Choroid plexus epithelial cell (primary cell): ENCODE measurements at regions not wholly inside any gene's neighbourhood (a gene's known extent, or its start where the extent isn't known, plus 50 kb on each side); places are given as distances from the start of the nearest gene placed in this dataset.
A peak's percentile ranks its signal among the peaks of the same experiment; 100 is the strongest.
"Not testable (repeated sequence)": the region's sequence is repeated elsewhere in the genome, so short reads cannot be mapped to it uniquely, and the experiment has no call there.

Source experiments
- DNase-seq: peaks from one replicate; pipeline ENCODE4 v3.0.0-alpha.2; 2010; ENCODE audit warnings: low read depth
- H3K4me3 ChIP-seq: 2 replicates; pipeline ENCODE4 v1.5.1; 2011; ENCODE audit warnings: low read depth, mild to moderate bottlenecking, control low read depth, low read length, moderate library complexity
- TF ChIP-seq, protein P1 (sequence below): conservative IDR thresholded peaks from 2 replicates; pipeline ENCODE4 v1.5.1; 2011; ENCODE audit warnings: low read depth, mild to moderate bottlenecking, control low read depth, inconsistent platforms, low read length, moderate library complexity

DNA sequence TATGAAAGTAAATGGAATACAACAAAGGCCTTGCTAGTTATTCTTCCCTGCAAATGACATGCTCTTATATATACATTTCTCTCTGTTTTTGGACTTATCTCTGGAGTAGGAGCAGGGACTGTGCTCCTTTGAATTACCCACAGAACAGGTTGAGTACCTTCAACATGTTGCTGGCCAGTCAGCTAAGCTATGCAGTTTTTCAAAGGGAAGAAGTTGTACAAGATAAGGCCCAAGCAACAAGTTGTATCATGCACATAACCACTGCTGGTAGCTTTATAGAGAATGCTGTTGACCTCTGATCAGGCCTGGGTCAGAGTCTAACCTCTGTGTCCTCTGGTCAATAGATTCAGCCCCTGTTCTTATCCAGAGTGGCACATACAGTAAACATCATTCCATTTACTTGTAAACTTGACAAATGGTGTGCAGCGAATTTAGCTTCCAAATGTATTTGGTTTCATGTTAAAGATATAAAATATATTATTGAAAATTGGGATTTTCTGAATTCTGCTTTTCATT is 99.6 kb downstream of the C11orf87 start:
- TF ChIP-seq, protein P1, sequence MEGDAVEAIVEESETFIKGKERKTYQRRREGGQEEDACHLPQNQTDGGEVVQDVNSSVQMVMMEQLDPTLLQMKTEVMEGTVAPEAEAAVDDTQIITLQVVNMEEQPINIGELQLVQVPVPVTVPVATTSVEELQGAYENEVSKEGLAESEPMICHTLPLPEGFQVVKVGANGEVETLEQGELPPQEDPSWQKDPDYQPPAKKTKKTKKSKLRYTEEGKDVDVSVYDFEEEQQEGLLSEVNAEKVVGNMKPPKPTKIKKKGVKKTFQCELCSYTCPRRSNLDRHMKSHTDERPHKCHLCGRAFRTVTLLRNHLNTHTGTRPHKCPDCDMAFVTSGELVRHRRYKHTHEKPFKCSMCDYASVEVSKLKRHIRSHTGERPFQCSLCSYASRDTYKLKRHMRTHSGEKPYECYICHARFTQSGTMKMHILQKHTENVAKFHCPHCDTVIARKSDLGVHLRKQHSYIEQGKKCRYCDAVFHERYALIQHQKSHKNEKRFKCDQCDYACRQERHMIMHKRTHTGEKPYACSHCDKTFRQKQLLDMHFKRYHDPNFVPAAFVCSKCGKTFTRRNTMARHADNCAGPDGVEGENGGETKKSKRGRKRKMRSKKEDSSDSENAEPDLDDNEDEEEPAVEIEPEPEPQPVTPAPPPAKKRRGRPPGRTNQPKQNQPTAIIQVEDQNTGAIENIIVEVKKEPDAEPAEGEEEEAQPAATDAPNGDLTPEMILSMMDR = no peak
- no peak overlapping the region for H3K4me3 ChIP-seq
- no peak for DNase-seq

DNA sequence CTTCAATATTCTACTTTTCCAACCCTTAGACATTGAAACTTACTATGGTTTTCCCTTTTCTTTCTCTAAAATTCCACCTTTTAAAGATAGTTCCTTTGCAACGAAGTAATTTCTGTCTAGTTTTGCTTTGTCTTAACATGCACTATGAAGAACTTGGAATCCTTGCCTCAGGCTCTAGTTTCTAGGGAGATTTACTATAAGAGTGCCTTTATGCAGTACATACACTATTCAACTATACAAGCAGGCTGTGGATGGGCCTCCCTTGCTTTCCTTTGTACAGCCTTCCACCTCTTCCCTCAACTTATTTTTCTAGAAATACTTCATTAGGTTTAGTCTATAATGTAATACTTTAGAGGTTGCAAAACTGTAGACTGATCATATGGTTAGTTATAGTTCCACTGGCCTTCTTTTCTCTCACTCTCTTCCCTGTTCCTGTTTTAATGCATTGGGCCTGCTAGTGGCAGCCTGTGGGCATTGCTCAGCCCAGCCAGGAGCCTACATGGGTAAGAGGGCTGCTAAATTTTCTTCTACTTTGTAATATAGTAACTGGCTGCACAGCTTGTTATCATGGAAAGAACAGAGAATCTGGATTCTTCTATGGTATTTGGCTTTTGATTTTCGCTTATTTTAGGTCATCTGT is 100.2 kb downstream of the C11orf87 start:
- TF ChIP-seq, protein P1 = no peak
- no peak for DNase-seq
- no peak overlapping the region for H3K4me3 ChIP-seq

DNA sequence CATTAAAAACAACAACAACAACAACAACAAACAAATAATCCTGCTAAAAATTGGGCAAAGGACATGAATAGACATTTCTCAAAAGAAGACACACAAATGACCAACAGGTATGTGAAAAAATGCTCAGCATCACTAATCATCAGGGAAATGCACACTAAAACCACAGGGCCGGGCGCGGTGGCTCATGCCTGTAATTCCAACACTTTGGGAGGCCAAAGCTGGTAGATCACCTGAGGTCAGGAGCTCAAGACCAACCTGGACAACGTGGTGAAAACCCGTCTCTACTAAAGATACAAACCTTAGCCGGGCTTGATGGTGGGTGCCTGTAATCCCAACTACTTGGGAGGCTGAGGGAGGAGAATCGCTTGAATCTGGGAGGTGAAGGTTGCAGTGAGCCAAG is 103.6 kb downstream of the C11orf87 start:
- not testable (repeated sequence) for H3K4me3 ChIP-seq, DNase-seq

DNA sequence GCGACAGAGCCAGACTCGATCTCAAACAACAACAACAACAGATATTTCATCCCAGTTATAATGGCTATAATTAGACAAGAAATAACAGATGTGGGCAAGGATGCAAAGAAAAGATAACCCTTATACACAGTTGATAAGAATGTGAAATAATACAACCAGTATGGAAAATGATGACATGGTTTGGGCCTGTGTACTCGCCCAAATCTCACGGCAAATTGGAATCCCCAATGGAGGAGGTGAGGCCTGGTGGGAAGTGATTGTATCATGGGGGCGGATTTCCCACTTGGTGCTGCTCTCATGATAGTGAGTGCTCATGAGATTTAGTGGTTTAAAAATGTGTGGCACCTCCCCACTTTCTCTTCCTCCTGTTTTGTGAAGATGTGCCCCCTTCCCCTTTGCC is 104.1 kb downstream of the C11orf87 start:
- TF ChIP-seq, protein P1 = no peak
- H3K4me3 ChIP-seq = no peak overlapping the region
- DNase-seq = no peak

DNA sequence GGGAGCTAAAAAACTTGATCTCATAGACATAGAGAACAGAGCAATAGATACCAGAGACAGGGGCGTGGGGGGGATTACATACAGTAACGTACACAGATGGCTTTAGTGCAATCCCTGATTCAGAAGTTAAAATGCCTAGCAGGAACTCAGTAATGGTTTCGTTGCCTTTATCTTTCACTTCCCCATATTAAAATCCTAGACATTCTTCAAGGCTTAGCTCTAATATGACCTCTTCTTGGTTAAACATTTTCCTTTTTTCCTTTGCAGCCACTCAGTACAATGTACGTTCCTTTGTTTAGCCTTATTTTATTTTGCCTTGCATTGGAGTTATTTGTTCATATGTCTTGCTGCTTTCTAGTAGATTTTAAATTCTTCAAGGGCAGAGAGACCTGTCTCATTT is 104.9 kb downstream of the C11orf87 start:
- TF ChIP-seq, protein P1 = no peak
- H3K4me3 ChIP-seq = no peak overlapping the region
- no peak for DNase-seq

DNA sequence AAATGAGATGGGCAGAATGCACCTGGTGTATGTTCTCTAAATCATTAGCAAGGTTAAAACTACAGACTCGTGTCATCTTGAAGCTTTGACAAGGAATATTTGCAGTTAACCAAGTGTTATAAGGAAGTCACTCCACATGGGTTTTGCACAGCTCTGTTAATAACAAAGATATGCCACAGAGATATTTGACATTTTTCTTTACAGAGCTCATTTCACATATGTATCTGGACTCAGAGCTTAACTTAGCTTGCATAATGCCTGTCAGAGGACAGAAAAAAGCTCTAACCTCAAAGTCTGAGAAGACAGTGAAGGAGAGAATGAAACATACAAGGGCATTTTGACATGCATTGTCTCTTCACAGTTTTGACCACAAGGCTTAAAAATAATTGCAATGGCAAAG is 105.5 kb downstream of the C11orf87 start:
- peak; percentile 28 for DNase-seq

DNA sequence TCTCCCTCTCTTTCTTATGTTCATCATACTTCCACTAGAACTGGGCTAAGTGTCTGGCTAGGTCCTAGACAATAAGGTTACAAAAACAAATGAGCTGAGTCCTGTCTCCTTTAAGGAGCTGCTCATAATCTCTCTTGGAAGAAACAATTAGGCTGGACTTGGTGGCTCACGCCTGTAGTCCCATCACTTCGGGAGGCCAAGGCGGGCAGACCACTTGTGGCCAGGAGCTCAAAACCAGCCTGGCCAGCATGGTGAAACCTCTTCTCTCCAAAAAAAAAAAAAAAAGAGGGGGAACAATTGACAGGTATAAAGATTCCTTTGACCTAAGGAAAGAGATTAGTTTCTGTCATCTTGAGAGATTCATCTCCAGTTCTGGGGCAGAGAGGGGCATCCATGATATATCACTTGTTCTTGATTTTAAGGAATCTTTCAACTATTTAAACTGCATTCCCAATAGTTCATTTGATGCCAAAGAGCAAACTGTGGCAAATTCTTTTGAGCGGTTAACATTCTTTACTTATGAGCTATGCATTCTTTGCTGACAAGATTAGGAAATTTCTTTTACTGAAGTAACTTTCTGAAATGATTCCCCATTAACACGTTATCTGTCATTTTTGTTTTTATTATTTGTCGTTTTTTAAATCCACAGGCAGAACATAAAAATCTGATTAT is 125.5 kb downstream of the C11orf87 start:
- H3K4me3 ChIP-seq = no peak overlapping the region
- peak; percentile 68 for DNase-seq
- TF ChIP-seq, protein P1 = no peak

More for the DNA sequence above, 105.5 kb downstream of the C11orf87 start:
- TF ChIP-seq, protein P1 = no peak
- no peak overlapping the region for H3K4me3 ChIP-seq
